HG03575 (cell line): ENCODE measurements at regions not wholly inside any gene's neighbourhood (a gene's known extent, or its start where the extent isn't known, plus 50 kb on each side); places are given as distances from the start of the nearest gene placed in this dataset.
A peak's percentile ranks its signal among the peaks of the same experiment; 100 is the strongest.
"Not testable (repeated sequence)": the region's sequence is repeated elsewhere in the genome, so short reads cannot be mapped to it uniquely, and the experiment has no call there.

Source experiments
- ATAC-seq: cut with Tn5 transposase; IDR thresholded peaks from one replicate; pipeline ENCODE4 v1.9.1; 2021; ENCODE audit not compliant: unreplicated experiment, insufficient number of reproducible peaks, low FRiP score; ENCODE audit errors: extremely low read depth

DNA sequence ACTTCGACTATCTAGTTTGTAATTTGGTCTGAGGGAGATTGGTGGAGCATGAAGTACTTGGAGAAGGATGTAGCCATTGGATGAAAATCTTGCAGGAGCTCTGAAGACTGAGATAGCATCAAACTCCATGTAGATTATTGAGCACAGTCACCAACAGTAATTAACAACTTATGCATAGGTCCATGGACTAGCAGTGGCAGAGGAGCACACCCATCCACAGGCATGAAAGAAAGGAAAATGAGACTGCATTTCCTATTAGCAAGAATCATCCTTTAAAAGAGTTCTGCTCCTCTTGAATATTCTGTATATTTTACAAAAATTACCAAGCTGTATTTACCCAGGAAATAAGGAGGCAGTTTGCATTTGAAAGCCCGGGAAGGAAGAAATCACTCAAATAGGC lies 529.4 kb upstream of the ACTRT1 start:
- ATAC-seq, result no peak

DNA sequence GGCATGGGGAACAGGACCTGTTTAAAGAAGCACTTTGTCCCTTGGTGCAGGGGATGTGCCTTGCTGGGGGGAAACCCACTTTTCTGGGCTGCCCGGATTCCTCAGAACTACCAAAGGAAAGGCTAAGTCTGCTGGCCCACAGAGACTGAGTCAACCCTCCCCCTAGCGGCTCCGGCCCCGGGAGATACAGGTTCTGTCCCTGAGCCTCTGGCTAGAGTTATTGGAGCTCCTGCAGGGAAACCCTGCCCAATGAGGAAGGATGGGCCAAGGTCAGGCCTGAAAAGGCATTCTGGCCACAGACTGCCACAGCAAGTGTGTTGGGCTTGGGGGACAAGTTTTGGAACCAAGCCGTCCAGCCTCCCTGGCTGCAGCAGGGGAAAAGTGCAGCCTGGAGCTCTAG lies 490.9 kb upstream of the ACTRT1 start:
- no peak for ATAC-seq

DNA sequence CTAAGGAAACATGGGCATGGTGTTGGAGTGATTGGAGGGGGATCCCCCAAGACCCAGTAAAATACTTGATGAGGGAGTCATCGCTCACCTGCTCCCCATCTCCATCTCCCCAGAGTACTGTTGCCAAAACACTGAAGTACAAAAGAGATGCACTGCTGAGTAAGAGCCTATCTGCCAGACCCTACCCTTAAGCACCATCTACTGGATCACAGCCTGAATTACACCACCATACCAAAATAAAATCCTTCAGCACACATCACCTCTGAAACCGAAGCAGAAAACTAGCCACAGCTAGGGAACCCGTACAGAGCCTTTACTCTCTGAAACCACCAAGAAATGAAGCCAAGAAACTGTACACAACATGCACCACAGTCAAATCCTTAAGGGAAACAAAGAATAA lies 466.3 kb upstream of the ACTRT1 start:
- ATAC-seq, result peak; percentile 77

DNA sequence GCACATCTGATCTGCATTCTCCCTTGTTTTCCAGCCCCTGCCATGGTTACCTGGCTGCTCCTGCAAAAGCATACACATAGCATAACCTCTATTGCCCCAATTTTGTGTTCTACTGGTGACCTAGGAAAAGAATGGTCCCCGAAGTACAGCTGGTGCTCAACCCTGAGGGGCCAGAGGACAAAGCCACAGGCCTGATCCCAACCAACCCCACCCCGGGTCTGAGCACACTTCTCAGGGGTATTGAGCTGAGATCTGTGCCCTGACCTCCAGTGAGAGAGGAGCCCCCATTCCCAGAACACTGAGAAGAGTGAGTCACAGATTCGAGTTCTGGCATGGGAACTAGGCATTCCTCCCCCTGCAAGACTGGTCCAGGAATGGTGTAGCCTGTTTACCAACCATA lies 465.5 kb upstream of the ACTRT1 start:
- ATAC-seq, result no peak

DNA sequence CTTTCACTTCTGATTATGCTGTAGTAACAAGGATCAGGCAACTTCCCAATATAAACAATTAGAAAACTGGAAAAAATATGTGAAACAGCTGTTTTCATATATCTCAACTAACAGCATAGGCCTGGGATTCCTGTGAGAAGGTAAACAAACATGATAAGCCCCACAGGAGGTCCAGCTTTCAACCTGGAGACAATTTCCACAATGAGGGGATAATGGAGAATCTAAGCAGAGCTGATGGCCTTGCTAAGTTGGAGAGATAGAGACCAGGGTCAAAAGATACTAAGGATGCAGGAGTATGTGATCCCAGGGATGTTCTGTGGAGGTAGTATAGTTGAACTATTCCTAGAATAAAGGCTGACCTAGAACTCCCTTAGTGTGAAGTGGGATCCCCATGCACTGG lies 452.3 kb upstream of the ACTRT1 start:
- ATAC-seq, result no peak

DNA sequence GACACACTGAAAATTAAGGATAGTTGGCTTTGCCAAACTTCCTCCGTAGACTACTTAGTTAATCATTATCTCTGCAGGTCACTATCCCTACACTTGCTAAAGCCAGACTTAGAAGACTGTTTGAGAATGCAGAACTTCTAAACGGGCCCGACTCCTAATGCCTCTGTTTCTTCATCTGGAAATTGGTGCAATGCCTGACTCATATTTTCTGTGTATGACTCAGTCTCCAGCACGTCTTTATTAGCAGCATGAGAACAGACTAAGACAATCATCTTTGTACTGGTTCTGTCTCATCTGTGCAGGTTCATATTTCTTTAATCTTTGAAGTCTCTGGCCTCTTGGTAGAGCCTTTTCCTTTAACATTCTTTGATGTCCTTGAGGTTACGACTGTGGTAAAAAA lies 411.9 kb upstream of the ACTRT1 start:
- no peak for ATAC-seq

DNA sequence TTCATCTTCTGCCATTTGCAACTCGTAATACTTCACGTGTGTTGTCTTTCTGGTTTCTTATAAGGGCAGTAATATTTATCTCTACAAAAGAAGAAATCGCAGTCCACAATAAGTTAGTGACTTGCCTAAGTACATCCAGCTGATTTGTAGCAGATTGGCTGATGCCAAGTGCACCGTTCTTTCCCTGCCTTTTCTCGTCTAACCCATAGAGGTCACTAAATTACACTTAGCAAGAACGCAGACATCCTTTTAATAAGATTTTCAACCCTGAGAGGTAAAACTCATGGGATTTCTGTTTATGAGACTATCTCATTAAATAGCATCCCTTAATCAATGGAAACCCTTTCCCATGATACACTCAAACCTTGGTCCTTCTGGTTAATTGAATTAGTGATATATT lies 408.6 kb upstream of the ACTRT1 start:
- no peak for ATAC-seq

DNA sequence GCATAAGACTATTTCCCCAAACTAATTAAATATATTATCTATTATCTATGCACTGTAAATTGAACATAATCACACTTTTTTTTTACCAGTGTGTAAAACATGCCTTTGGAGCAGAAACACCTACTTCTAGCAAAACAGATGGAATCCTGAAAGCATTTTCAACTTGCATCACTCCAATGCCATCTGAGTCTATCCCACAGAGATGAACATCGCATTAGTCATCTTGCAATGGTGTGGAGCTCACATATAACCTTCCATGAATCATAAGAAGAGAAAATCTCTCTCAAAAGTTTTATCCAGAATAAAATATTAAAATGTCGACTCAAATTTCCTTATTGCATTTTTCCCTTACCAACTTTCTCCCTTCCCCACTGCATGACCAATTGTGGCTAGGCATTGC lies 406.7 kb upstream of the ACTRT1 start:
- no peak for ATAC-seq

DNA sequence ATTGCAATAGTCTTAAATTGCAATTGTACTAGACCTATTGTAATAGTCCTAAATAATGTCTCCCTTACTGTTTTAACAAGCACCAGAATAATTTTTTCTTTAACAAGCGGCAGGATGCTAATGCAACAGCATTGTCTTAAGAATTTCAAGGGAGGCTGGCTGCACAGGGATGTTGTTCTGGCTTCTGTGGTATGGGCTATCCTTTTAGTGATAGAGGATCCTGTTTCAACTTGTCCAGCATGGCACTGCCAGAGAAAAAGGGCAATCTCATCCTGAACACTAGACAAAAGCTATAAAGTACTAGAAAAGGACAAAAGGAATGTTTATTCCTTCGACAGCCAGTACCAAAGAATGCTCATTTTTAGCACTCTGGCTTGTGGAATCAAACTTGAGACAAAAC lies 405.5 kb upstream of the ACTRT1 start:
- no peak for ATAC-seq

DNA sequence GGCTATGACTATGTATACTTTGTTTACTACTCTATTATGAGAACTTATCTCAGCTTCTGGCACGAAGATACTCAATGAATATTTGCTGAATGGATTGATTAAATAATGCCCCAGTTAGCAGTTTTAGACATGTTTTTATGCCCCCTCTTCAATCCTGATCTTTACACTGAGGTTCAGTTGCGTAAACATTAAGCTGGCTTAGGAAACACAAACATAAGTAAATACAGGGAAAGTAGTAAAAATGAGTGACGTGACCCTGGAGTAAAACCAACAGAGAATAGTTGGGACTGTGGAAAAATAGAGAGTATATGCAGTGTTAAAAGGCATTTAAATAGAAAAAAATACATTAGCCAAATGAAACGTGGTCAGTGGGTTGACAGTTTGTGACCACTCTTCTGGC lies 387.0 kb upstream of the ACTRT1 start:
- no peak for ATAC-seq

DNA sequence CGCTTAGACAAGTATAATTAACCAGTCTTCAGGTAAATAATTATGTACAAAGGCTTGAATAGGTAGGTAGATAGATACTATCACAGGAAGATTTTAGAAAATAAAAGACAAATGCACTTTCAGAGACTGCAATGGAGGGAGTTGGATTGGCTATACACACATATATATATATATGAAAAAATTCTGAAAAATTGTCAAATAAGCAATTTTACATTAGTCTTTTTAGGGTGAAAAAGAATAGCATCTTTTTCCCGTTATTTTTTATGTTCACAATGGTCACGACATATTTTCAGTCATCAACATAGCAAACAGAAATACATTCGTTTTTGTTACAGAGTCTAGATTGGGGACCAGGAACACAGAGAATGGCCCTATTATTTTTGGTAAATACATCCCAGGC lies 385.9 kb upstream of the ACTRT1 start:
- no peak for ATAC-seq

DNA sequence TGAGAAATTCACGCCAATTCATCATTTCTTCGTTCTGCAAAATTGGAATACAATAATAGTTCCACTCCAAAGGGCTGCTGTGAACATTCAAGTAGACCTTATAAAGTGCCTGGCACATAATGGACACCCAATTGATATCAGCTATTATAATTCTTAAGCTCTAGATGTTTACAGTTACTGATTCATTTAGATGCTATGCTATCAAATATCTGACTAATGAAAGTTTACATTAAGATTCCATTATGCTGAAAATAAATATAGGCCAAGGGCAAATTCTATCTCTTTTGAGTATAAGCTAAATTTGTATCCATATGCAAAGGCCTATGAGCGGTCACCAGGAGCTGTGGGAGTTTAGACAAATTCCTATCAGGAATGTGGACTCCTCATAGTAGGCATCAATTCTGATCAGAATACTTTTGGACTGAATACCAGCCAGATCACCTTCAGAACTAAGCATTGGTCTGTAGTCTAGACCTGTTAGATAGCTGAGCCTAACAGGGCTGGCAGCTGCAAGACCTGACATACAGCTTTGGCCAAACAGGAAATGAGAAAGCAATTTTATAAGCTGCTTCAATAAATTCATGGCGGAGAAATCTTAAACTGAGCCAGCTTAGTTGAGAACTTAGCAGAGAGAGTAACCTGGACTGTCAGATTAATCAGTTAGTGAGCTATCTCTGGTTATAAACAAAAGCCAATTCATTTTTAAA lies 384.3 kb upstream of the ACTRT1 start:
- no peak for ATAC-seq

DNA sequence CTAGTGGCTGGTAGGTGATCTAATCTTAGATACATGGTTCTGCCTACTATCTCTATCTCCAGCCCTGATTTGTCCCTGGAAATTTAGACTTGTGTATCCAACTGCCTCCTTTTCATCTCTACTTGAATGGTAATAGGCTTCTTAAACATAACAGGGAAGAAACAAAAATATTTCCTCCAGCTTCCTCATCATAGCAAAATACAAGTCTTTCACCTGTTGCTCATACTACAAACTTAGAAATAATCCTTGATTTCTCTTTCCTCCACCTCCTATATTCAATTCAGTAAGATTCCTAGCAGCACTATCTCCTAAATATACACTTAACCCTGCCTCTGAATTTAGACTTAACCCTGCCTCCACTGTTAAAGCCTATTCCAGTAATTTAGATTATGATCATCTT lies 373.3 kb upstream of the ACTRT1 start:
- no peak for ATAC-seq

DNA sequence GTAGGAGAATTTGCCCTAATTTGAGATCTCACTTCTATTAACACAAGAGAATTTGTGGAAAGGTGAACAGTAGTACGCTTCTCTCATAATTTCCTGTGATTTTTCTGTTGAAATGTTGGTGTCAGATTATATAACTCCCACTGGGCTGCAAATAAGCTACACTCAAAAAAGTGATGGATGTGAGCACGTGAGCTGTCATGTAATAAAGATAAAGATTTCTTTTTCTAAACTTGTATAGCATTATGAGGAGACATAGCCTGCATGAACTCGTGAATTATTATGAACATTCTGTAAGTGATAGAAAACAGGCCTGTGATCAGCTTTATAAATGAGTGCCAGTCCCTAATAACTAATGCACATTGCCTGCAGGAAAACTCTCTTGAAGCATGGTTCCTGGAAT lies 356.6 kb upstream of the ACTRT1 start:
- ATAC-seq, result no peak

DNA sequence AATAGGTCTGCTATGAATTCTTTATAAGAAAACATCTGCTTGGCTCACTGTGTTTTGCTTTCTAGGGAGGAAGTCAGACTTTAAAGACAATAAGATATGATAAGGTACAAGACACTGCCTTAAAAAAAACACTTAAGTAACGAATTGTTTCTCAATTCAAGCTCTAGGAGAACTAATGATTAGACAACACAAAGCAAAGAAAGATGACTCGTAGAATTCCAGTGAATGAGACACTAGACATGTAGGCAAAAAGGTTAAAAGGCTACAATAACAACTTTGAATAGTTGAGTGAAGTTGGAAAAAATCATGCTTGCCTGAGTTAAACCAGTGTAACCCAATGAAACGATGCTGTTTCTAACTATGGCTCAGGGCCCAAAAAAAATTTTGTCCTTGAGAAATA lies 344.4 kb upstream of the ACTRT1 start:
- no peak for ATAC-seq

DNA sequence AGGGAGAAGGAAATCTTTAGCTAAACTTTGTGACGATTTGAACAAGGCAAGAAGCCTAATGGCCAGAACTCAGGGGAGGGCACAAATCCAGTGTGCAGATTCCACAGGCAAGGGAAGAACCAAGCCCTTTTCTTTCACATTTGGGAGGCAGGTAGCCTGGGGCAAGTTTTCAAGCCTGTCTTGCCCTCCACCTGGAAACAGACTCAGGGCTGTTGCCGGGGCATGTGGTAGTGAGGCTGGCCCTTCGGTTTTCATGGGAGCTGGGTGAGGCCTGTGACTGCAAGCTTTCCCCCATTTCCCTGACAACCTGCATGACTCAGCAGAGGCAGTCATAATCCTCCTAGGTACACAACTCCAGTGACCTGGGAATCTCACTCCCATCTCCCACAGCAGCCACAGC lies 331.6 kb upstream of the ACTRT1 start:
- ATAC-seq, result not testable (repeated sequence)

DNA sequence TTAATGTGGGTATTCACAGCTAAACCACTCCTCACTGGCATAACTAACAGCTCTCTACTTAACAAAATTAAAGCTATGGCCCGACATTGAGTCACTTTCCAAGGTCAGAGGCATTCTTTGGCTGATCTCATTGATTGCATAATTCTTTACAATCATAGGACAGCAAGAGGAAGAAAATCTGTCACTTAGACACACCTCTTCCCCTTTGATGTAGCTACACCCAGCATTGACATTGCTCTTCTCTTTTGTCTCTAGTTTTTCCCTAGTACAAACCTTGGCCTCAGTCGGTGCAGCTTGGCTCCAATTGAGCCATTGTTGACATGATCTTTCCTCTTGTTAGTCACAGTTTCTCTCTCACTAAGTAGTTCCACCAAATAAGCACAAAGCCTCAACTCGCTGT lies 313.3 kb upstream of the ACTRT1 start:
- ATAC-seq, result no peak

DNA sequence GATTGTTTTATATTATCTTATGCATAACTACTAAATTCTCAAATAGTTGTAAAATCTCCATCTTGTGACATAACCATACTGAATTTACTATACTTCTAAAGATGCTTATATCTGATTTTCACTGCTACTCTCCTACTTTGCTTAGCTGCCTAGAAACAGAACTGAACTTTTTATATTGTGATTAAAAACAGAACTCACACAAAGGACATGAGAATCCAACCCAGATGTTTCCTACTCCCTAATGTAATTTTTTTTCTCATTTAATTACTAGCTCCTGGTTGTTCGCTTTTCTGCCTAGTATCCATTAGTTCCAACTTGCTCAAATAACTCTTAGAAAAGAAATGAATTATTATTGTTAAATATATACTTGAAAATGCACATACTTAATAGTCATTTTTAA lies 283.5 kb upstream of the ACTRT1 start:
- no peak for ATAC-seq

DNA sequence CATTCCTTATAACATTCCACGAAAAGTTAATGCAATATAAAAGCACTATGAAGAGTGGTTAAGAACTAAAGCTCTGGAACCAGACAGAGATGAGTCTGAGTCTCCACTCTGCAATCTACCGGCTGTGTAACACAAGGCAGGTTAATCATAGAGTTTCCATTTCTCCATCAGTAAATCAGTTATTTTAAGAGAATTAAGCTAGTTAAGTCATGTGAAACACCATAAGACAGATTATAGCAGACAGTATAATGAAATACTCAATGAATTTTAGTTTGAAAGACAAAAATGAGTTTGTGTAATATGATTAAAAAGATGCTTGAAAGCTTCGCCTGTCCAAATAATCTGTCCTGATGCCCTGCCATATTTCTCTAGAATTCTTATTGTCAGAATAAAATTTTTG lies 282.6 kb upstream of the ACTRT1 start:
- ATAC-seq, result no peak

DNA sequence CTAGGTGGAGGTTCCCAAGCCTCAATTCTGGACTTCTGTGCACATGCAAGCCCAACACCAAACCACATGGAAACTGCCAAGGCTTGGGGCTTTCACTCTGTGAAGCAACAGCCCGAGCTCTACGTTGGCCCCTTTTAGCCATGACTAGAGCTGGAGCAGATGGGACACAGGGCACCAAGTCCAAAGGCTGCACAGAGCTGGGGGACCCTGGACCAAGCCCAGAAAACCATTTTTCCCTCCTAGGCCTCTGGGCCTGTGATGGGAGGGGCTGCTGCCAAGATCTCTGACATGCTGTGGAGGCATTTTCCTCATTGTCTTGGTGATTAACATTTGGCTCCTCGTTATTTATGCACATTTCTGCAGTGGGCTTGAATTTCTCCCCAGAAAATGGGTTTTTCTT lies 258.7 kb upstream of the ACTRT1 start:
- no peak for ATAC-seq

DNA sequence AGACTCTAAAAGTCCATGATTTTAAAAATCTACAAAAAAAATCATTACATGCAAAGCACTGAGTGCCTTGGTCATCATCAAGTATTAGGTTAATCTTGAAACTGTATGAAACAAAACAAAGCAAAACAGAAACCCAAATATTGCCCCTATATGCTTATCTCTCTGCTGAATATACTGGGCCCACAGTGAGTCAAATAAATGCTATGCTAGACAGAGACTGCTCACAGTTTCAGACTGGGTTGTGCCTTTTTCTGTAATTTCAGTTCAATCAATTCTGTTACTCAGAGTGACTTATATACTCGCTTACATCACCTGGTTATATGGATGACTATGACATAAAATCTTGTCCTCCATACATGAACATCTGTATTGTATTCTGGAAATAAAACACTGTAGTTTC lies 257.1 kb upstream of the ACTRT1 start:
- no peak for ATAC-seq
